ENCODE measurements at regions not wholly inside any gene's neighbourhood (a gene's known extent, or its start where the extent isn't known, plus 50 kb on each side); places are given as distances from the start of the nearest gene placed in this dataset.

DNA sequence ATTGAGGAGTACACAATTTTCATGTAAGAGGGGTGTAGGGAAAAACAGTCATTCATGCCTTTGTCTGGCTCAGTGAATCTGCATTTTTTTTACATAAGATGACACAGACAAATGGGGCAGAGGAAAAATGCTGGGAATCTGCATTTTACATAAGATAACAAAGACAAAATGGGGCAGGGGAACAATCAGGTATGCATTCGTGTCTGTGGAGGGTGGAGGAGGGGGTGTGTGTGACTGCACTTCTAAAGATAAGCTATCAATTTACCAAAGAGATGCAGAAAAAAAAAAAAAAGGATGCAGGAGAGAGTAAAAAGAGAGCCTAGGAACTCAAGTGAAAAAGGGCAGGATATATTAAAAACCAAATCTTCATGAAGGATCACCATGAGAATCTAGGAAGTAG lies 637.4 kb downstream of the ZNF674 start:
- Histone ChIP-seq H3K36me3 (no peaks in the 10 kb centered on the region), H3K27me3 (peaks cover 0 to 11% (median 0%) of the 10 kb centered on the region in 4 donors), H3K4me1 (no peaks in the 10 kb centered on the region), H3K9me3 (no peaks in the 10 kb centered on the region), H3K4me3 (no peak overlapping the region), H3K27ac (no peak overlapping the region)
- DNase-seq (no peak), ATAC-seq (no peak), FAIRE-seq (no peak)
- intact Hi-C loops (cut with DNase I): no loop called here
- TF ChIP-seq CTCF (IDR thresholded peaks at IDR 0.05): no peak
- 43 to 59% methylated on average over 1 of the region's 1 CpG for WGBS, 2 donors

DNA sequence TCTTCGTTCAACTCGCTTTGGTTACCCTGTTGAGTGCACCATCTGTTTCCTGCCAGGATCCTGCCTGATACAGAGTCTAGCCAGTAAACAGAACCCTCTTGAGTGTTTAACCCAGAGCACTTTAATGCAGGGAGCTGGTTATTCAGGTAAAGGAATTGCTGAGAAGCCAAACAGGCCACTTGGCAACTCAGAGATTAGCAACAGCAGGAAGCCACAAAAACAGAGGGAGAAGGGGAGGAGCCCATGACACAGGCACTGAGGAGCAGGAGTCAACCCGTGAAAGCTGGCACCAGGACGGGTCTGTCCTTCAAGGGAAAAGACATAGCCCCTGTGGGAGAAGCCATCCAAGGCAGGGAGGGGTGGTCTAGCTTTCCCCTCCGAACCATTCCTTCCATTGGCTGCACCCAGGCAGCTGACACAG lies 641.4 kb downstream of the ZNF674 start:
- intact Hi-C loops (cut with DNase I): no loop called here
- no peaks in the 10 kb centered on the region for H3K9me3 ChIP-seq
- H3K27ac ChIP-seq: no peak overlapping the region
- no peak for FAIRE-seq
- H3K27me3 ChIP-seq: peaks cover 0 to 6% (median 0%) of the 10 kb centered on the region in 4 donors
- TF ChIP-seq CTCF (IDR thresholded peaks at IDR 0.05): no peak
- WGBS, 2 donors: 49 to 55% methylated on average over 5 of the region's 5 CpGs
- no peak overlapping the region for H3K4me3 ChIP-seq
- ATAC-seq: peak in 2 of 4 donors; percentile 59 to 79
- H3K4me1 ChIP-seq: no peaks in the 10 kb centered on the region
- no peaks in the 10 kb centered on the region for H3K36me3 ChIP-seq
- DNase-seq: no peak

- H3K4me3 ChIP-seq: no peak overlapping the region
- no peak for ATAC-seq
- no peak for DNase-seq
- peaks cover 0 to 6% (median 0%) of the 10 kb centered on the region in 4 donors for H3K27me3 ChIP-seq
- no peak overlapping the region for H3K27ac ChIP-seq
- no peaks in the 10 kb centered on the region for H3K9me3 ChIP-seq
- no peaks in the 10 kb centered on the region for H3K4me1 ChIP-seq
- no peak for TF ChIP-seq CTCF (IDR thresholded peaks at IDR 0.05)
- no peak for FAIRE-seq
- intact Hi-C loops (cut with DNase I): no loop called here
- 49 to 52% methylated on average over 9 of the region's 9 CpGs for WGBS, 2 donors
- H3K36me3 ChIP-seq: no peaks in the 10 kb centered on the region
Measured at GRCh38 chrX:45900766-45901615, 644.2 kb downstream of the ZNF674 start.

DNA sequence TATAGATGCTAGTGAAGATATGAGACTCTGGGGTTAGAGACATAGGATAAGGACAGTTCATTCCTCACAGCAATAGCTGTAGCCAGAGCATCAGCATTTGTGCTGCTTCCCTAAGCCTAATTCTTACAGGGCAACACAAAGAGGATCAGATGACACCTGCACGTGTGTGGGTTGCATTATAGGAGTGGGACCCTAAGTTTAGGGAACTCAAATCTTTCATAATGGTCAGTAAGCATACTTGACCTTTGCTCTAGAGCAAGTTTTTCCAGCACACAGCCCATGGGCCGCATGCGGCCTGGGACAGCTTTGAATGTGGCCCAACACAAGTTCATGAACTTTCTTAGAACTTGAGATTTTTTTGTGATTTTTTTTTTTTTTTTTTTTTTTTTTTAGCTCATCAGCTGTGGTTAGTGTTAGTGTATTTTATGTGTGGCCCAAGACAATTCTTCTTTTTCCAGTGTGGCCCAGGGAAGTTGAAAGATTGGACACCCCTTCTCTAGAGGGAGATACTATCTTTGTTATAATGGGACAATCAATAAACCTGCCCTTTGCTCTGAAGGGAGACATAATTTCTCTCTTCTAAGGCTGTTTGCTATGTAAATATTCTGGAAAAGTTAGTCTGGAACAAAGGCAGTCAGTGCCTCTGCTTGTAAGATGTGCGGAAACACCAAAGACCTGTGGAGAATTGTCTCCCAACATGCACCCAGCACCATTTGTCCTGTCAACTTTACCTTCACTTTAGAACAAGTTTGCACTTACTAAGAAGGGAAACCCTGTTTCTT lies 650.2 kb downstream of the ZNF674 start:
- ATAC-seq: no peak
- no peak for FAIRE-seq
- Histone ChIP-seq H3K9me3 (no peaks in the 10 kb centered on the region), H3K27ac (no peak overlapping the region), H3K36me3 (no peaks in the 10 kb centered on the region), H3K4me1 (no peaks in the 10 kb centered on the region), H3K27me3 (peaks cover 0 to 6% (median 2%) of the 10 kb centered on the region in 4 donors), H3K4me3 (no peak overlapping the region)
- 52 to 70% methylated on average over 4 of the region's 4 CpGs for WGBS, 2 donors
- intact Hi-C loops (cut with DNase I): no loop called here
- no peak for DNase-seq
- TF ChIP-seq CTCF (IDR thresholded peaks at IDR 0.05): no peak
